ENCODE measurements at regions not wholly inside any gene's neighbourhood (a gene's known extent, or its start where the extent isn't known, plus 50 kb on each side); places are given as distances from the start of the nearest gene placed in this dataset.

- intact Hi-C loops (cut with DNase I), result no loop called here
- no peak for DNase-seq
- H3K4me1 ChIP-seq, result no peaks in the 10 kb centered on the region
- no peak overlapping the region for H3K4me3 ChIP-seq
- no peak for TF ChIP-seq CTCF (IDR thresholded peaks at IDR 0.05)
- no peaks in the 10 kb centered on the region for H3K36me3 ChIP-seq
- ATAC-seq, result no peak
- H3K27me3 ChIP-seq, result no peaks in the 10 kb centered on the region
- no peak overlapping the region for H3K27ac ChIP-seq
- H3K9me3 ChIP-seq, result peaks cover 0 to 9% of the 10 kb centered on the region in 2 donors
These were observed 719.6 kb downstream of the CCSER2 start for GRCh38 chr10:85047979-85048378.

- DNase-seq (no peak), ATAC-seq (no peak)
- no peaks in the 10 kb centered on the region for H3K27me3 ChIP-seq
- H3K36me3 ChIP-seq, result no peaks in the 10 kb centered on the region
- H3K27ac ChIP-seq, result no peak overlapping the region
- no peak for TF ChIP-seq CTCF (IDR thresholded peaks at IDR 0.05)
- no peaks in the 10 kb centered on the region for H3K4me1 ChIP-seq
- no peak overlapping the region for H3K4me3 ChIP-seq
- intact Hi-C loops (cut with DNase I), result no loop called here
- peaks cover 0 to 12% of the 10 kb centered on the region in 2 donors for H3K9me3 ChIP-seq
These were observed 720.3 kb downstream of the CCSER2 start for GRCh38 chr10:85048644-85049043.

DNA sequence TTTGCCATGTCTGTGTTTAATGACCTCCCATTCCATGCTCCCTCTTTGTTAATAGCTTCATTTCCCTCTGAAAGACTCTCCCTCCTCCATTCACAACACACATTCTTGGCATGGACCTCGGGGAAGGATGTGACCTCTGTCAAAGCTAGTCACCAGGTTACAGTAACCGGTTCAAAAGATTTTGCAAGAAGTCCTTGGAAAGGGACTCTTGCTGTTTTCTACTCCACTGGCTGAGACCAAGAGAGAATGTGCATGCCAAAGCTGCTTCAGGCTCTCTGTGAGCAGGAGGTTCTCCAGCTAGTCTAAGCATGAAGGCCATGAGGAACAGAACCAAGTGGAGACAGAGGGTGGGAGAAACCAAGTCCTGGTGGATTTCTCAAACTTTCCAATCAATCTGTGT, 732.6 kb downstream of the CCSER2 start:
- Histone ChIP-seq H3K27ac (no peak overlapping the region), H3K9me3 (peaks cover 0 to 19% of the 10 kb centered on the region in 2 donors), H3K27me3 (no peaks in the 10 kb centered on the region), H3K4me1 (no peaks in the 10 kb centered on the region), H3K36me3 (no peaks in the 10 kb centered on the region), H3K4me3 (no peak overlapping the region)
- ATAC-seq, result no peak
- no peak for TF ChIP-seq CTCF (IDR thresholded peaks at IDR 0.05)
- no peak for DNase-seq
- intact Hi-C loops (cut with DNase I), result no loop called here

DNA sequence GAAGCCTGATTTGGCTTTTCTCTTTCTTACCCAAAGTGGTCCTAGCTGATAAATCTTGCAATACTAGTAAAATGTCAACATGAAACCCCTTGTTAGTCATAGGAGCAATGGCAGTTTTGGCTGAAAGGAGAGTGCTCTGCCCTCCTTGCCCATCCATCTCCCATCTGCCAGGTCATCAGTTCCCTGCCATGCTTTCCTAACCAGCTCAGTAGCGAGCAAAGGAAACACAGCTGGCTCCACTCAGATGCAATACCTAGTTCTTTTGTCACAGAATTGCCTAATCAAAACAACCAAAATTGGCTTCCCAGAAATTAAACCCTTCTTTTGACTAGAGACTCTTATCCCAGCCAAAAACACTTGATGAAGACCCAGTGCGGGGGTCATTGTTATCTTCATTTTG, 733.0 kb downstream of the CCSER2 start:
- Histone ChIP-seq H3K27me3 (no peaks in the 10 kb centered on the region), H3K4me1 (no peaks in the 10 kb centered on the region), H3K4me3 (no peak overlapping the region), H3K27ac (no peak overlapping the region), H3K9me3 (peaks cover 0 to 14% of the 10 kb centered on the region in 2 donors), H3K36me3 (no peaks in the 10 kb centered on the region)
- DNase-seq (no peak), ATAC-seq (no peak)
- intact Hi-C loops (cut with DNase I), result no loop called here
- no peak for TF ChIP-seq CTCF (IDR thresholded peaks at IDR 0.05)

DNA sequence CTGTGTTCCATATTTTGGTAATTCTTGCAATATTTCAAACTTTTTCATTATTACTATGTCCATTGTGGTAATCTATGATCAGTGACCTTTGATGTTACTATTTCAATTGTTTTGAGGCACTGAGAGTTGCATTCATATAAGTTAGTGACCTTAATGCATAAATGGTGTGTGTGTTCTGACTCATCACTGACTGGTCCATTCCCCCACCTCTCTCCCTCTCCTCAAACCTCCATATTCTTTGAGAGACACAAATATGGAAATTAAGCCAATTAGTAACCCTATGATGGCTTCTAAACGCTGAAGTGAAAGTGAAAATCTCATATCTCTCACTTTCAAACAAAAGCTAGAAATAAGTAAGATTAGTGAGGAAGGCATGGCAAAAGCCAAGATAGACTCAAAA, 739.6 kb downstream of the CCSER2 start:
- Histone ChIP-seq H3K27ac (no peak overlapping the region), H3K4me3 (no peak overlapping the region), H3K36me3 (no peaks in the 10 kb centered on the region), H3K27me3 (no peaks in the 10 kb centered on the region), H3K4me1 (no peaks in the 10 kb centered on the region), H3K9me3 (peaks cover 0 to 6% of the 10 kb centered on the region in 2 donors)
- DNase-seq, result no peak
- no peak for ATAC-seq
- no peak for TF ChIP-seq CTCF (IDR thresholded peaks at IDR 0.05)
- intact Hi-C loops (cut with DNase I), result no loop called here

All from left lung (tissue), 4 donors.